ACHN (cell line): ENCODE measurements at regions not wholly inside any gene's neighbourhood (a gene's known extent, or its start where the extent isn't known, plus 50 kb on each side); places are given as distances from the start of the nearest gene placed in this dataset.
"Not testable (repeated sequence)": the region's sequence is repeated elsewhere in the genome, so short reads cannot be mapped to it uniquely, and the experiment has no call there.

Source experiments
- DNase-seq: peaks from one replicate; pipeline ENCODE4 v3.0.0-alpha.2; 2015
- in situ Hi-C: cut with HindIII; loops from 2 replicates; pipeline ENCODE4 v1.10.0; 2017; ENCODE audit warnings: low sequenced_read_pairs, low pct_ligation_motif_present, low pct_unique_long_range_greater_than_20kb

DNA sequence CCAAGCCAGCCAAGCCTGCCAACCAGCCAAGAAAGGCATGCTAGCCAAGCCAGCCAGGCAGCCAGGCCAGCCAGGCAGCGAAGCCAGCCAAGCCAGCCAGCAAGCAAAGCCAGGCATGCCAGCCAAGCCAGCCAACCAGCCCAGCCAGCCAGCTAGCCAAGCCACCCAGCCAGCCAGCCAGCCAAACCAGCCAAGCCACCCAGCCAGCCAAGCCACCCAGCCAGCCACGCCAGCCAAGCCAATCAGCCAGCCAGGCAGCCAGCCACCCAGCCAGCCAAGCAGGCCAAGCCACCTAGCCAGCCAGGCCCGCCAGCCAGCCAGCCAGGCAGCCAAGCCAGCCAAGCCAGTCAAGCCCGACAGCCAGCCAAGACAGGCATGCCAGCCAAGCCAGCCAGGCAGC lies 1601.0 kb downstream of the RPIA start:
- in situ Hi-C loops, DNase-seq: not testable (repeated sequence)

DNA sequence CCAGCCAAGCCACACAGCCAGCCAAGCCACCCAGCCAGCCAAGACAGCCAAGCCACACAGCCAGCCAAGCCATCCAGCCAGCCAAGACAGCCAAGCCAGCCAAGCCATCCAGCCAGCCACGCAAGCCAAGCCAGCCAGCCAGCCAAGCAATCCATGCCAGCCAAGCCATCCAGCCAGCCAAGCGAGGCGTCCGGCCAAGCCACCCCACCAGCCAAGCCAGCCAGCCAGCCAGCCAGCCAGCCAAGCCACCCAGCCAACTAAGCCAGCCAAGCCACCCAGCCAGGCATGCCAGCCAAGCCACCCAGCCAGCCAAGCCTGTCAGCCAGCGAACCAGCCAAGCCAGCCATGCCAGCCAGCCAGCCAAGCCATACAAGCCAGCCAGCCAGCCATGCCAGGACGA lies 1601.8 kb downstream of the RPIA start:
- in situ Hi-C loops, DNase-seq: not testable (repeated sequence)

DNA sequence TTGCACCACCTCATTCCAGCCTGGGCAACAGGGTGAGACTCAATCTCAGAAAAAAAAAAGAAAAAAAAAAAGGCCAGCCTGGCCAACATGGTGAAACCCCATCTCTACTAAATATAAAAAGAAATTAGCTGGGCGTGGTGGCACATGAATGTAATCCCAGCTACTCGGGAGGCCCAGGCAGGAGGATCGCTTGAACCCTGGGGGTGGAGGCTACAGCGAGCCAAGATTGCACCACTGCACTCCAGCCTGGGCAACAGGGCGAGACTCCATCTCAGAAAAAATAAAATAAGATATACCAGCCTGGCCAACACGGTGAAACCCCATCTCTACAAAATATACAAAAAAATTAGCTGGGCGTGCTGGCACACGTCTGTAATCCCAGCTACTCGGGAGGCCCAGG lies 1602.3 kb downstream of the RPIA start:
- DNase-seq, in situ Hi-C loops: not testable (repeated sequence)

GRCh38 chr2:90295036-90295750 lies 1603.7 kb downstream of the RPIA start:
- DNase-seq, in situ Hi-C loops: not testable (repeated sequence)

GRCh38 chr2:90296484-90296777 lies 1605.0 kb downstream of the RPIA start:
- in situ Hi-C loops, DNase-seq: not testable (repeated sequence)

DNA sequence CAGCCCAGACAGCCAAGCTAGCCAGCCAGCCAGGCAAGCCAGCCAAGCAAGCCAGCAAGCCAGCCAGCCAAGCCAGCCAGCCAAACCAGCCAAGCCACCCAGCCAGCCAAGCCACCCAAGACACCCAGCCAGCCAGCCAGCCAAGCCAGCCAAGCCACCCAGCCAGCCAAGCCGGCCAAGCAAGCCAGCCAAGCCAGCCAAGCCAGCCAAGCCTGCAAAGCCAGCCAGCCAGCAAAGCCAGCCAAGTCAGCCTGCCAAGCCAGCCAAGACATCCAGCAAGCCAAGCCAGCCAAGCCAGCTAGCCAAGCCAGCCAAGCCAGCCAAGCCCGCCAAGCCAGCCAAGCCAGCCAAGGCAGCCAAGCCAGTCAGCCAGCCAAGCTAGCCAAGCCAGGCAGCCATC lies 1606.2 kb downstream of the RPIA start:
- DNase-seq, in situ Hi-C loops: not testable (repeated sequence)

- in situ Hi-C loops, DNase-seq: not testable (repeated sequence)
Measured at GRCh38 chr2:90298126-90298755, 1606.8 kb downstream of the RPIA start.

DNA sequence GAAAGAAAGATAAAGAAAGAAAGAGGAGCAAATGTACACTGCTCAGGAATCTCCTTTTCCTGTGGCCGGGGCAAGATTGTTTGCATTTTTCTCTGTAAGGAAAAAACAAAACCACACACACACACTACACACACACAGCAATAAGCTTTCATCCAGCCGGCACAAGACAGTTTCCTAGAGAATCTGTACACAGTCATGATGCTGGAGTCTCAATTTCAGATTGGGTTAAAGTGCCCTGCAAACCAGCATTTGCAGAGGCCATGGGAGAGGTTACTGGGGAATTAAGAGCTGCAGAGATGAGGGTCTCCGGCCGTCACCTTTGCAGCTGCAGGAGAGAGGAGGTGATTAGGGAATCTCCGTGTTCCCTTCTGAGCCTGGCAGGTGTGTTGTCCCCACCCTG lies 1607.5 kb downstream of the RPIA start:
- DNase-seq, in situ Hi-C loops: not testable (repeated sequence)

DNA sequence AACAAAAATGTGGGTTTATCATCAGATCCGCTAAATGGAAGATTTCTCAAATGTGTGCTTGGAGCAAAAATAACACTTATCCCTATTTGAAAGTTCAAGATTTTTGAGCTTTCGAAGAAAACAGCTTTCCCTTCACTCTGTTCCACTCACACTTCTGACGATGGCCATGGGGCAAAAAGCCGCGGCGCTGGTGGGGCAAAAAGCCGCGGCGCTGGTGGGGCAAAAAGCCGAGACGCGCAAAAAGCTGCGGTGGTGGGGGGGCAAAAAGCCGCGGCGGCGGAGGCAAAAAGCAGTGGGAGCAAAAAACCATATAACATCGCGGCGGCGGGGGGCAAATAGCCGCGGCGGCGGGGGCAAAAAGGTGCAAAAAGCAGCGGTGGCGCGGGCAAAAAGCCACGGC lies 1631.5 kb downstream of the RPIA start:
- DNase-seq, in situ Hi-C loops: not testable (repeated sequence)

- DNase-seq, in situ Hi-C loops: not testable (repeated sequence)
Measured at GRCh38 chr2:90323612-90324558, 1632.4 kb downstream of the RPIA start.

GRCh38 chr2:90324672-90325071 lies 1633.2 kb downstream of the RPIA start:
- in situ Hi-C loops, DNase-seq: not testable (repeated sequence)

DNA sequence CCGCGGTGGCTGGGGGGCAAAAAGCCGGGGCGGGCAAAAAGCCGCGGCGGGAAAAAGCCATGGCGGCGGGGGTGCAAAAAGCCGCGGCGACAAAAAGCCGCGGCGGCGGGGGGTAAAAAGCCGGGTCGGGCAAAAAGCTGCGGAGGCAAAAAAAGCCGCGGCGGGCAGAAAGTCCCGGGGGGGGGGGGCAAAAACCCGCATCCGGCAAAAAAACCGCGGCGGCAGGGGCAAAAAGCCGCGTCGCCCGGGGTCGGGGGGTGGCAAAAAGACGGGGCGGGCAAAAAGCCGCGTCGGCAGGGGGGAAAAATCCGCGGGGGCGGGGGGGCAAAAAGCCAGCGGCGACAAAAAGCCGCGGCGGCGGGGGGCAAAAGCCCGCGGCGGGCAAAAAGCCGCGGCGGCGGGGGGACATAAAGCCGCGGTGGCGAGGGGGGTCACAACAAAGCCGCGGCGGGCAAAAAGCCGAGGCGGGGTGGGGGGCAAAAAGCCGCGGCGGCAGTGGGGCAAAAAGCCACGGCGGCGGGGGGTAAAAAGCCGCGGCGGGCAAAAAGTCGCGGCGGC lies 1634.4 kb downstream of the RPIA start:
- DNase-seq, in situ Hi-C loops: not testable (repeated sequence)

DNA sequence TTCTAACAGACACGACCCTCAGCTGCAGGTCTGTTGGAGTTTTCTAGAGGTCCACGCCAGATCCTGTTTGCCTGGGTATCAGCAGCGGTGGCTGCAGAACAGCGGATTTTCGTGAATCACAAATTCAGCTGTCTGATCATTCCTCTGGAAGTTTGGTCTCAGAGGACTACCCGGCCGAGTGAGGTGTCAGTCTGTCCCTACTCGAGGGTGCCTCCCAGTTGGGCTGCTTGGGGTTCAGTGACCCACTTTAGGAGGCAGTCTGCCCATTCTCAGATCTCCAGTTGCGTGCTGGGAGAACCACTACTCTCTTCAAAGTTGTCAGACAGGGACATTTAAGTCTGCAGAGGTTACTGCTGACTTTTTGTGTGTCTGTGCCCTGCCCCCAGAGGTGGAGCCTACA lies 1664.1 kb downstream of the RPIA start:
- in situ Hi-C loops, DNase-seq: not testable (repeated sequence)

- DNase-seq, in situ Hi-C loops: not testable (repeated sequence)
Measured at GRCh38 chr2:90359344-90359743, 1667.9 kb downstream of the RPIA start.

- in situ Hi-C loops, DNase-seq: not testable (repeated sequence)
Measured at GRCh38 chr2:90359887-90360730, 1668.6 kb downstream of the RPIA start.

DNA sequence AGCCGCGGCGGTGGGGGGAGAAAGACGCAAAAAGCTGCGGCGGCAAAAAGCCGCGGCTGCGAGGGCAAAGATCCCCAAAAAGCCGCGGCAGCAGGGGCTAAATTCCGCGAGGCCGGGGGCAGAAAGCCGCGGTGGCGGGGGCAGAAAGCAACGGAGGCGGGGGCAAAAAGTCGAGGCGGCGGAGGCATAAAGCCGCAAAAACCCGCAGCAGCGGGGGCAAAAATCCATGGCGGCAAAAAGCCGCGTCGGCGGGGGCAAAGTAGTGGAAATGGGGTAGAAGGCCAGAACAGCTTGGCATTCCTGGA lies 1669.2 kb downstream of the RPIA start:
- in situ Hi-C loops, DNase-seq: not testable (repeated sequence)
